Astrocyte (in vitro differentiated cells and primary cell): ENCODE measurements at regions not wholly inside any gene's neighbourhood (a gene's known extent, or its start where the extent isn't known, plus 50 kb on each side); places are given as distances from the start of the nearest gene placed in this dataset.

ENCODE experiments used
- DNase-seq: peaks from one replicate; pipeline ENCODE4 v3.0.0-alpha.2; 2010; ENCODE audit warnings: low read depth
- FAIRE-seq: peaks from 2 replicates; lab custom pipeline; 2011; peaks lifted over from hg19 to GRCh38; lab: Jason Lieb, UNC
- H2AFZ ChIP-seq: 2 replicates; pipeline ENCODE4 v1.6.0; 2012; ENCODE audit warnings: low read depth, low read length, inconsistent platforms
- H3K27ac ChIP-seq: 2 replicates; pipeline ENCODE4 v1.5.1; 2011; ENCODE audit warnings: low read depth, low read length, inconsistent platforms
- H3K27me3 ChIP-seq: 2 replicates; pipeline ENCODE4 v1.6.0; 2011; ENCODE audit warnings: low read length, inconsistent platforms; ENCODE audit not compliant: insufficient read depth
- H3K36me3 ChIP-seq: 2 replicates; pipeline ENCODE4 v1.5.1; 2011; ENCODE audit warnings: low read length, inconsistent platforms; ENCODE audit not compliant: insufficient read depth
- H3K4me1 ChIP-seq: 2 replicates; pipeline ENCODE4 v1.5.1; 2011; ENCODE audit warnings: low read length, inconsistent platforms; ENCODE audit not compliant: insufficient read depth
- H3K4me2 ChIP-seq: 2 replicates; pipeline ENCODE4 v1.6.0; 2012; ENCODE audit warnings: low read length, inconsistent platforms
- H3K4me3 ChIP-seq: 2 replicates; pipeline ENCODE4 v1.5.1; 2011; ENCODE audit warnings: low read depth, mild to moderate bottlenecking, low read length, inconsistent platforms; ENCODE audit not compliant: insufficient read depth
- H3K79me2 ChIP-seq: 2 replicates; pipeline ENCODE4 v1.6.0; 2012; ENCODE audit warnings: mild to moderate bottlenecking, low read length, inconsistent platforms; ENCODE audit not compliant: insufficient read depth
- H3K9ac ChIP-seq: 2 replicates; pipeline ENCODE4 v1.6.0; 2012; ENCODE audit warnings: mild to moderate bottlenecking, low read length, inconsistent platforms
- H3K9me3 ChIP-seq: 2 replicates; pipeline ENCODE4 v1.5.1; 2012; ENCODE audit warnings: low read depth, mild to moderate bottlenecking, low read length, inconsistent platforms; ENCODE audit not compliant: insufficient read depth
- H4K20me1 ChIP-seq: 2 replicates; pipeline ENCODE4 v1.6.0; 2012; ENCODE audit warnings: low read length, inconsistent platforms; ENCODE audit not compliant: insufficient read depth
- H3K27ac Mint-ChIP-seq: one replicate; pipeline ENCODE4 v1.8.0; 2021; ENCODE audit warnings: mild to moderate bottlenecking, mixed read lengths; ENCODE audit not compliant: unreplicated experiment
- H3K27me3 Mint-ChIP-seq: one replicate; pipeline ENCODE4 v1.8.0; 2021; ENCODE audit warnings: low read depth, mixed read lengths; ENCODE audit not compliant: unreplicated experiment
- H3K36me3 Mint-ChIP-seq: one replicate; pipeline ENCODE4 v1.8.0; 2021; ENCODE audit warnings: low read depth, mixed read lengths; ENCODE audit not compliant: unreplicated experiment
- H3K4me1 Mint-ChIP-seq: one replicate; pipeline ENCODE4 v1.8.0; 2021; ENCODE audit warnings: low read depth, mixed read lengths; ENCODE audit not compliant: unreplicated experiment
- H3K4me3 Mint-ChIP-seq: one replicate; pipeline ENCODE4 v1.8.0; 2021; ENCODE audit warnings: mild to moderate bottlenecking, moderate library complexity, mixed read lengths; ENCODE audit not compliant: unreplicated experiment
- H3K9me3 Mint-ChIP-seq: one replicate; pipeline ENCODE4 v1.8.0; 2021; ENCODE audit warnings: mild to moderate bottlenecking, mixed read lengths; ENCODE audit not compliant: unreplicated experiment
- CTCF ChIP-seq: IDR thresholded peaks from 2 replicates; pipeline ENCODE4 v1.5.1; 2011; ENCODE audit warnings: low read depth, mild to moderate bottlenecking, inconsistent platforms, low read length, moderate library complexity; ENCODE audit not compliant: insufficient read depth
- EZH2 ChIP-seq: IDR thresholded peaks from 2 replicates; pipeline ENCODE4 v1.6.1; 2012; ENCODE audit warnings: mild to moderate bottlenecking, low read length, inconsistent platforms; ENCODE audit not compliant: insufficient read depth

GRCh38 chr3:104632521-104632920, 734.2 kb upstream of the ALCAM start:
- H3K27me3 Mint-ChIP-seq, result no peaks in the 10 kb centered on the region
- FAIRE-seq, result no peak
- TF ChIP-seq CTCF (no peak), EZH2 (no peak)
- H3K4me3 Mint-ChIP-seq, result no peak overlapping the region
- H2AFZ ChIP-seq, result no peak overlapping the region
- no peak overlapping the region for H3K4me3 ChIP-seq
- no peak overlapping the region for H3K4me2 ChIP-seq
- no peaks in the 10 kb centered on the region for H3K27me3 ChIP-seq
- H3K4me1 ChIP-seq, result peaks cover 14% of the 10 kb centered on the region
- no peaks in the 10 kb centered on the region for H4K20me1 ChIP-seq
- peaks cover 17% of the 10 kb centered on the region for H3K4me1 Mint-ChIP-seq
- no peaks in the 10 kb centered on the region for H3K79me2 ChIP-seq
- no peak for DNase-seq
- no peak overlapping the region for H3K27ac Mint-ChIP-seq
- no peak overlapping the region for H3K9ac ChIP-seq
- no peaks in the 10 kb centered on the region for H3K36me3 ChIP-seq
- H3K36me3 Mint-ChIP-seq, result no peaks in the 10 kb centered on the region
- H3K9me3 ChIP-seq, result no peaks in the 10 kb centered on the region
- H3K9me3 Mint-ChIP-seq, result peaks cover 3% of the 10 kb centered on the region
- no peak overlapping the region for H3K27ac ChIP-seq

- Histone ChIP-seq H3K27ac (no peak overlapping the region), H3K36me3 (no peaks in the 10 kb centered on the region), H3K4me2 (no peak overlapping the region), H2AFZ (no peak overlapping the region), H3K9me3 (no peaks in the 10 kb centered on the region), H3K4me3 (no peak overlapping the region), H3K9ac (no peak overlapping the region), H3K4me1 (peaks cover 14% of the 10 kb centered on the region), H4K20me1 (no peaks in the 10 kb centered on the region), H3K27me3 (no peaks in the 10 kb centered on the region), H3K79me2 (no peaks in the 10 kb centered on the region)
- Mint-ChIP-seq H3K36me3 (no peaks in the 10 kb centered on the region), H3K9me3 (peaks cover 3% of the 10 kb centered on the region), H3K27me3 (no peaks in the 10 kb centered on the region), H3K4me3 (no peak overlapping the region), H3K27ac (no peak overlapping the region), H3K4me1 (peaks cover 17% of the 10 kb centered on the region)
- FAIRE-seq (no peak), DNase-seq (no peak)
- TF ChIP-seq CTCF (no peak), EZH2 (no peak)
These were observed 733.8 kb upstream of the ALCAM start for GRCh38 chr3:104632947-104633346.

GRCh38 chr3:104635872-104636580, 730.7 kb upstream of the ALCAM start:
- H3K27me3 Mint-ChIP-seq, result no peaks in the 10 kb centered on the region

More at GRCh38 chr3:104635872-104636580, 730.7 kb upstream of the ALCAM start:
- TF ChIP-seq CTCF, result no peak
- TF ChIP-seq EZH2, result no peak
- Histone ChIP-seq H3K36me3 (no peaks in the 10 kb centered on the region), H3K27me3 (no peaks in the 10 kb centered on the region), H3K27ac (no peak overlapping the region), H3K4me1 (no peaks in the 10 kb centered on the region), H3K9me3 (no peaks in the 10 kb centered on the region), H3K4me2 (no peak overlapping the region), H3K79me2 (no peaks in the 10 kb centered on the region), H3K4me3 (no peak overlapping the region), H4K20me1 (no peaks in the 10 kb centered on the region), H2AFZ (no peak overlapping the region), H3K9ac (no peak overlapping the region)
- Mint-ChIP-seq H3K27ac (no peak overlapping the region), H3K9me3 (peaks cover 4% of the 10 kb centered on the region), H3K4me3 (no peak overlapping the region), H3K36me3 (no peaks in the 10 kb centered on the region), H3K4me1 (no peaks in the 10 kb centered on the region)
- no peak for DNase-seq
- no peak for FAIRE-seq
